GM19372 (cell line): ENCODE measurements at regions not wholly inside any gene's neighbourhood (a gene's known extent, or its start where the extent isn't known, plus 50 kb on each side); places are given as distances from the start of the nearest gene placed in this dataset.

Experiments used
- ATAC-seq: cut with Tn5 transposase; IDR thresholded peaks from one replicate; pipeline ENCODE4 v1.9.1; 2021; ENCODE audit warnings: mild to moderate bottlenecking, low read depth, moderate library complexity; ENCODE audit not compliant: unreplicated experiment

GRCh38 chr20:57043669-57044268 is 222.7 kb downstream of the BMP7 start:
- no peak for ATAC-seq

GRCh38 chr20:57047281-57048026 is 219.0 kb downstream of the BMP7 start:
- ATAC-seq = no peak

GRCh38 chr20:57048027-57048869 is 218.2 kb downstream of the BMP7 start:
- no peak for ATAC-seq

- no peak for ATAC-seq
Measured at GRCh38 chr20:57049296-57049695, 217.1 kb downstream of the BMP7 start.

- no peak for ATAC-seq
Measured at GRCh38 chr20:57051096-57051495, 215.3 kb downstream of the BMP7 start.

- no peak for ATAC-seq
Measured at GRCh38 chr20:57053067-57053466, 213.4 kb downstream of the BMP7 start.

- ATAC-seq = no peak
Measured at GRCh38 chr20:57053793-57054552, 212.5 kb downstream of the BMP7 start.

- ATAC-seq = no peak
Measured at GRCh38 chr20:57055345-57055744, 211.1 kb downstream of the BMP7 start.

- no peak for ATAC-seq
Measured at GRCh38 chr20:57056651-57057050, 209.8 kb downstream of the BMP7 start.

- ATAC-seq = no peak
Measured at GRCh38 chr20:57059055-57059596, 207.3 kb downstream of the BMP7 start.

GRCh38 chr20:57060407-57061050 is 205.9 kb downstream of the BMP7 start:
- ATAC-seq = no peak

GRCh38 chr20:57061051-57061900 is 205.2 kb downstream of the BMP7 start:
- ATAC-seq = no peak

GRCh38 chr20:57062241-57062640 is 204.2 kb downstream of the BMP7 start:
- ATAC-seq = no peak

- ATAC-seq = no peak
Measured at GRCh38 chr20:57062696-57063270, 203.7 kb downstream of the BMP7 start.

- ATAC-seq = no peak
Measured at GRCh38 chr20:57064836-57065235, 201.6 kb downstream of the BMP7 start.

- ATAC-seq = no peak
Measured at GRCh38 chr20:57065646-57066045, 200.8 kb downstream of the BMP7 start.

GRCh38 chr20:57066126-57066900 is 200.1 kb downstream of the BMP7 start:
- ATAC-seq = no peak

GRCh38 chr20:57069442-57069841 is 197.0 kb downstream of the BMP7 start:
- ATAC-seq = no peak
